ENCODE measurements at regions not wholly inside any gene's neighbourhood (a gene's known extent, or its start where the extent isn't known, plus 50 kb on each side); places are given as distances from the start of the nearest gene placed in this dataset.

DNA sequence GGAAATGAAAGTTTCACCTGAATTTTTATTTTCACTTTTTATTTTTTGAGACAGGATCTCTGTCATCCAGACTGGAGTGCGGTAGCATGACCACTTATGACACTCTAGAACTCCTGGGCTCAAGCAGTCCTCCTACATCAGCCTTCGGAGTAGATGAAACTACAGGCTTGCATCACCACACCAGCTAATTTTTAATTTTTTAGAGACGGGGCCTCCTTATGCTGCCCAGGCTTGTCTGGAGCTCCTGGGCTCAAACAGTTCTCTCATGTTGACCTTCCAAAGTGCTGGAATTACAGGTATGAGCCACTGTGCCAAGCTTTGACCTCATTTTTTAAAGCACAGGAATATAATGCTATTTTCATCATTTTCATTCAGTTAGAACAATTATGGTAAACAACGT lies 297.0 kb upstream of the KLHL1 start (continued):
- TF ChIP-seq, protein P1, sequence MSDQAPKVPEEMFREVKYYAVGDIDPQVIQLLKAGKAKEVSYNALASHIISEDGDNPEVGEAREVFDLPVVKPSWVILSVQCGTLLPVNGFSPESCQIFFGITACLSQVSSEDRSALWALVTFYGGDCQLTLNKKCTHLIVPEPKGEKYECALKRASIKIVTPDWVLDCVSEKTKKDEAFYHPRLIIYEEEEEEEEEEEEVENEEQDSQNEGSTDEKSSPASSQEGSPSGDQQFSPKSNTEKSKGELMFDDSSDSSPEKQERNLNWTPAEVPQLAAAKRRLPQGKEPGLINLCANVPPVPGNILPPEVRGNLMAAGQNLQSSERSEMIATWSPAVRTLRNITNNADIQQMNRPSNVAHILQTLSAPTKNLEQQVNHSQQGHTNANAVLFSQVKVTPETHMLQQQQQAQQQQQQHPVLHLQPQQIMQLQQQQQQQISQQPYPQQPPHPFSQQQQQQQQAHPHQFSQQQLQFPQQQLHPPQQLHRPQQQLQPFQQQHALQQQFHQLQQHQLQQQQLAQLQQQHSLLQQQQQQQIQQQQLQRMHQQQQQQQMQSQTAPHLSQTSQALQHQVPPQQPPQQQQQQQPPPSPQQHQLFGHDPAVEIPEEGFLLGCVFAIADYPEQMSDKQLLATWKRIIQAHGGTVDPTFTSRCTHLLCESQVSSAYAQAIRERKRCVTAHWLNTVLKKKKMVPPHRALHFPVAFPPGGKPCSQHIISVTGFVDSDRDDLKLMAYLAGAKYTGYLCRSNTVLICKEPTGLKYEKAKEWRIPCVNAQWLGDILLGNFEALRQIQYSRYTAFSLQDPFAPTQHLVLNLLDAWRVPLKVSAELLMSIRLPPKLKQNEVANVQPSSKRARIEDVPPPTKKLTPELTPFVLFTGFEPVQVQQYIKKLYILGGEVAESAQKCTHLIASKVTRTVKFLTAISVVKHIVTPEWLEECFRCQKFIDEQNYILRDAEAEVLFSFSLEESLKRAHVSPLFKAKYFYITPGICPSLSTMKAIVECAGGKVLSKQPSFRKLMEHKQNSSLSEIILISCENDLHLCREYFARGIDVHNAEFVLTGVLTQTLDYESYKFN (CRISPR knock-in tag; conservative IDR thresholded peaks at IDR 0.05) = no peak
- TF ChIP-seq KDM6A (CRISPR knock-in tag; IDR thresholded peaks at IDR 0.05; ENCODE audit: low read depth) (no peak), SIX4 (CRISPR knock-in tag; IDR thresholded peaks at IDR 0.05) (no peak), EEA1 (CRISPR knock-in tag; IDR thresholded peaks at IDR 0.05; ENCODE audit: borderline replicate concordance) (no peak), NFE2L2 (IDR thresholded peaks at IDR 0.05; ENCODE audit: low read length) (no peak), NFATC3 (CRISPR knock-in tag; IDR thresholded peaks at IDR 0.05) (no peak), HOXA9 (CRISPR knock-in tag; IDR thresholded peaks at IDR 0.05; ENCODE audit: borderline replicate concordance) (no peak)
- TF ChIP-seq, protein P2, sequence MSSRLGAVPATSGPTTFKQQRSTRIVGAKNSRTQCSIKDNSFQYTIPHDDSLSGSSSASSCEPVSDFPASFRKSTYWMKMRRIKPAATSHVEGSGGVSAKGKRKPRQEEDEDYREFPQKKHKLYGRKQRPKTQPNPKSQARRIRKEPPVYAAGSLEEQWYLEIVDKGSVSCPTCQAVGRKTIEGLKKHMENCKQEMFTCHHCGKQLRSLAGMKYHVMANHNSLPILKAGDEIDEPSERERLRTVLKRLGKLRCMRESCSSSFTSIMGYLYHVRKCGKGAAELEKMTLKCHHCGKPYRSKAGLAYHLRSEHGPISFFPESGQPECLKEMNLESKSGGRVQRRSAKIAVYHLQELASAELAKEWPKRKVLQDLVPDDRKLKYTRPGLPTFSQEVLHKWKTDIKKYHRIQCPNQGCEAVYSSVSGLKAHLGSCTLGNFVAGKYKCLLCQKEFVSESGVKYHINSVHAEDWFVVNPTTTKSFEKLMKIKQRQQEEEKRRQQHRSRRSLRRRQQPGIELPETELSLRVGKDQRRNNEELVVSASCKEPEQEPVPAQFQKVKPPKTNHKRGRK (CRISPR knock-in tag; IDR thresholded peaks at IDR 0.05) = no peak

DNA sequence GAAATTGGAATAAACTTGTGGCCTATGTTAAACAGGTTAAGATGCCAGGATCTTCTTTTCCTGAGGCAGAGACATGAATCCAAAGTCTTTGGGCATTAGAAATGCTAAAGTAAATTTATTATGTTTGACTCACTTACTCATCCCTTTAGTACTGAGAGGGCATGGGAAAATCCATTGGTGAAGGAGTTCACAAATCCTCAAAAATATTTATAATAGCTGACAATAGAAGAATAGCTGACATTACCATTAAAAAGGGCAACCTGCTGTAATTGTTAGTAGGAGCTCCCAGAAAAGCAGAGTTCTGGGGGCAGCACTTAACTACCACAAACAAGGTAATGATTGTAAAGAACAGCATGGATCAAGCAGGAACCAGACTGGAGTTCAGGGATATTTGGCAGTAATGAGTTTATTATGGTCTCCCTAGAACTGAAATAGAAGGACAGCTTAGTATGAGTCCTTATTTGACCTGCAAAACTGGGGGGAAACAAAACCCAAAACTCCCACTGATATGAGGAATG lies 285.8 kb upstream of the KLHL1 start:
- no peak for FAIRE-seq

More for the DNA sequence above, 285.8 kb upstream of the KLHL1 start:
- H3K36me3 ChIP-seq (replicated peaks in 1 of 2; ENCODE audit: control insufficient read depth in 1 of 2, insufficient read depth in 2 of 2, low read length in 2 of 2) = no peaks in the 10 kb centered on the region
- TF ChIP-seq KDM5B (CRISPR knock-in tag; IDR thresholded peaks at IDR 0.05; ENCODE audit: borderline replicate concordance) (no peak), PHF21A (CRISPR knock-in tag; IDR thresholded peaks at IDR 0.05) (no peak)
- TF ChIP-seq, protein P3, sequence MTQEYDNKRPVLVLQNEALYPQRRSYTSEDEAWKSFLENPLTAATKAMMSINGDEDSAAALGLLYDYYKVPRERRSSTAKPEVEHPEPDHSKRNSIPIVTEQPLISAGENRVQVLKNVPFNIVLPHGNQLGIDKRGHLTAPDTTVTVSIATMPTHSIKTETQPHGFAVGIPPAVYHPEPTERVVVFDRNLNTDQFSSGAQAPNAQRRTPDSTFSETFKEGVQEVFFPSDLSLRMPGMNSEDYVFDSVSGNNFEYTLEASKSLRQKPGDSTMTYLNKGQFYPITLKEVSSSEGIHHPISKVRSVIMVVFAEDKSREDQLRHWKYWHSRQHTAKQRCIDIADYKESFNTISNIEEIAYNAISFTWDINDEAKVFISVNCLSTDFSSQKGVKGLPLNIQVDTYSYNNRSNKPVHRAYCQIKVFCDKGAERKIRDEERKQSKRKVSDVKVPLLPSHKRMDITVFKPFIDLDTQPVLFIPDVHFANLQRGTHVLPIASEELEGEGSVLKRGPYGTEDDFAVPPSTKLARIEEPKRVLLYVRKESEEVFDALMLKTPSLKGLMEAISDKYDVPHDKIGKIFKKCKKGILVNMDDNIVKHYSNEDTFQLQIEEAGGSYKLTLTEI (CRISPR knock-in tag; conservative IDR thresholded peaks at IDR 0.05) = no peak
- ChIA-PET POLR2A (no interaction called here), CTCF (ENCODE audit: low intra/inter-chr PET ratio, low total read pairs) (no interaction called here)
- H2AFZ ChIP-seq (ENCODE audit: low read length) = no peak overlapping the region
- H3K9me3 ChIP-seq (ENCODE audit: low read length) = no peaks in the 10 kb centered on the region
- no peak for ATAC-seq
- no peaks in the 10 kb centered on the region for H4K20me1 ChIP-seq (ENCODE audit: insufficient read depth, low read length)
- peaks cover 8% of the 10 kb centered on the region; the same call in 1 of the 2 replicates for H3K4me1 ChIP-seq (ENCODE audit: insufficient read depth, low read length)
- no peak overlapping the region for H3K4me2 ChIP-seq (ENCODE audit: low read depth, low read length)
- H3K79me2 ChIP-seq (ENCODE audit: insufficient read depth, low read length) = no peaks in the 10 kb centered on the region
- no peak overlapping the region for H3K27ac ChIP-seq (ENCODE audit: extremely low read length, insufficient read depth, low read length)
- in situ Hi-C loops (cut with HindIII; ENCODE audit: extremely low pct_ligation_motif_present, low pct_unique_long_range_greater_than_20kb) = no loop called here
- no peak for DNase-seq (ENCODE audit: low spot score)
- intact Hi-C loops (cut with micrococcal nuclease; ENCODE audit: unreplicated experiment) = no loop called here
- BruUV-seq (replicated peaks) = no TSS peak
- H3K27me3 ChIP-seq (ENCODE audit: control insufficient read depth in 1 of 2, insufficient read depth in 2 of 2, low read length in 2 of 2) = no peaks in the 10 kb centered on the region
- no peak overlapping the region for H3K4me3 ChIP-seq (replicated peaks in 1 of 3; ENCODE audit: insufficient read depth in 1 of 3, low read depth in 2 of 3, low read length in 3 of 3)
- H3K9ac ChIP-seq (ENCODE audit: insufficient read depth, low read depth, low read length) = no peak overlapping the region
